Right lobe of liver (tissue), 4 donors: ENCODE measurements at regions not wholly inside any gene's neighbourhood (a gene's known extent, or its start where the extent isn't known, plus 50 kb on each side); places are given as distances from the start of the nearest gene placed in this dataset.

Source experiments
- CTCF ChIP-seq, 4 donors: fragments of 200-600 bp in 3 of 4; fragments of 450-650 bp in 1 of 4; IDR thresholded peaks; one replicate each; pipeline versions ENCODE4 v1.5.1 to v1.8.0; 2016 to 2022; ENCODE audit warnings: antibody characterized with exemption in 4 of 4, mild to moderate bottlenecking in 2 of 4
- POLR2A ChIP-seq: fragments of 450-650 bp; IDR thresholded peaks from one replicate; pipeline ENCODE4 v1.6.1; 2017; ENCODE audit warnings: antibody characterized with exemption, mild to moderate bottlenecking
- donor health status: DM: no; HTN: no; CAD: no.
- donor health status: DM: no; HTN: no; CAD: no.
- donor health status: DM: no; HTN: yes; CAD: no.

GRCh38 chr1:60271041-60271440, 197.5 kb upstream of the C1orf87 start:
- TF ChIP-seq CTCF (IDR thresholded peaks at IDR 0.05) (no peak), POLR2A (no peak)
